ENCODE measurements at regions not wholly inside any gene's neighbourhood (a gene's known extent, or its start where the extent isn't known, plus 50 kb on each side); places are given as distances from the start of the nearest gene placed in this dataset.

DNA sequence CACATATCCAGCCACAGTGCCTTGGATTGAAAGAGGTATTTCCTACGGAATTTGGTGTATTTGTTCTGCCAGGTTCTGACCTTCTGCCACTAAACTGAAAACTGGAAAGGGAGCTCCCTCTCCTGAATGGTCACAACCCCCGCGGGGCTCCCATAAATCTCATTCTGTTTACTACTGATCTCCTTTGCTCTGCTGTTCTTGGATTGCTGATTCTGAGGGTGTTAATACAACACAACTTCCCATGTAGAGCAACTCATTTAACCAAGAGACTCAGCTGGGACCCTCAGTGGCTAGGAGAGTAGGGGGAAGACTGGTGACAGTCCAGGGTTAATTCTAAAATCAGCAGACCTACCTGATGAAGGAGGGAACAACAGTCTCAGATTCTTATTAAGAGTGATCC lies 662.9 kb downstream of the INHBA start:
- Histone ChIP-seq H3K36me3 (ENCODE audit: control insufficient read depth, insufficient read depth, low read length) (no peaks in the 10 kb centered on the region), H3K4me1 (ENCODE audit: control insufficient read depth, insufficient read depth, low read length) (peaks cover 7% of the 10 kb centered on the region), H3K4me3 (ENCODE audit: low read length) (no peak overlapping the region), H3K9ac (ENCODE audit: extremely low read depth, low read length, poor library complexity, severe bottlenecking) (no peak overlapping the region), H3K9me3 (ENCODE audit: control insufficient read depth, low read length) (peaks cover 6% of the 10 kb centered on the region), H3K27me3 (ENCODE audit: control insufficient read depth, insufficient read depth, low read length, poor library complexity, severe bottlenecking) (no peaks in the 10 kb centered on the region), H3K27ac (ENCODE audit: low read depth, low read length) (no peak overlapping the region)
- no peaks in the 10 kb centered on the region for H3K27me3 Mint-ChIP-seq (ENCODE audit: insufficient read depth)
- TF ChIP-seq, protein P1, sequence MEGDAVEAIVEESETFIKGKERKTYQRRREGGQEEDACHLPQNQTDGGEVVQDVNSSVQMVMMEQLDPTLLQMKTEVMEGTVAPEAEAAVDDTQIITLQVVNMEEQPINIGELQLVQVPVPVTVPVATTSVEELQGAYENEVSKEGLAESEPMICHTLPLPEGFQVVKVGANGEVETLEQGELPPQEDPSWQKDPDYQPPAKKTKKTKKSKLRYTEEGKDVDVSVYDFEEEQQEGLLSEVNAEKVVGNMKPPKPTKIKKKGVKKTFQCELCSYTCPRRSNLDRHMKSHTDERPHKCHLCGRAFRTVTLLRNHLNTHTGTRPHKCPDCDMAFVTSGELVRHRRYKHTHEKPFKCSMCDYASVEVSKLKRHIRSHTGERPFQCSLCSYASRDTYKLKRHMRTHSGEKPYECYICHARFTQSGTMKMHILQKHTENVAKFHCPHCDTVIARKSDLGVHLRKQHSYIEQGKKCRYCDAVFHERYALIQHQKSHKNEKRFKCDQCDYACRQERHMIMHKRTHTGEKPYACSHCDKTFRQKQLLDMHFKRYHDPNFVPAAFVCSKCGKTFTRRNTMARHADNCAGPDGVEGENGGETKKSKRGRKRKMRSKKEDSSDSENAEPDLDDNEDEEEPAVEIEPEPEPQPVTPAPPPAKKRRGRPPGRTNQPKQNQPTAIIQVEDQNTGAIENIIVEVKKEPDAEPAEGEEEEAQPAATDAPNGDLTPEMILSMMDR (conservative IDR thresholded peaks at IDR 0.05) = no peak
- no peak overlapping the region for H3K4me3 Mint-ChIP-seq
- no peak overlapping the region for H3K27ac Mint-ChIP-seq
- no peak for DNase-seq
- peaks cover 7% of the 10 kb centered on the region for H3K9me3 Mint-ChIP-seq
- no peaks in the 10 kb centered on the region for H3K36me3 Mint-ChIP-seq (ENCODE audit: low read depth)
- peaks cover 15% of the 10 kb centered on the region for H3K4me1 Mint-ChIP-seq
- 98% methylated on average over 3 of the region's 3 CpGs; no CpG with 5 or more reads in 1 of the 2 experiments for WGBS, 2 experiments (ENCODE audit: insufficient coverage in 1 of 2, insufficient read length in 1 of 2)

DNA sequence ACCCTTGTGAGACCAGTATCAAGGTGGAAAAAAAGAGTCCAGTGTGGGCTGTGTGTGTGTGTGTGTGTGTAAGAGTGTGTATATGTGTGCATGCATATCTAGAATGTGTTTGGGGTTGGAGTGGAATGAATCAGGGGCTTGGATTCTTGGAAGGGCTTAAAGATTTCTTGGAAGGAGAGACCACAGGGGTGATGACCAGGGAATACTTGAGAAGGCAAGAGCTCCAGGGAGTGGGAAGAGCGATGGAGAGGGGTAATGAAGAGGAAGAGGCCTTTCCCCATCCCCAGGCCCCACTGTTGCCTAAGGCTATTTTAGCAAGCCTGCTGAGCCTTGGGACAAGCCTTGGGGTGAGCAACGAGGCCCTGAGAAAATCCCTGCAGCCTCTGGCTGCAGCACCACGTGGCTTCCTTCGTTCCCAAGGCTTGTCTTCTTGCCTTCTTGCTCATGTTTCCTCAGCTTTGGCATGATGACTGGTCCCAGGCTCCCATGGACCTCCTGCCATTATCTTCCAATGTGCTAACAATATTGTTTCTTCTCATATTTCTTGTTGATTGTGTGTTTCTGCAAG lies 663.4 kb downstream of the INHBA start:
- TF ChIP-seq, protein P1 (conservative IDR thresholded peaks at IDR 0.05) = no peak
- H3K9ac ChIP-seq (ENCODE audit: extremely low read depth, low read length, poor library complexity, severe bottlenecking) = no peak overlapping the region
- H3K36me3 ChIP-seq (ENCODE audit: control insufficient read depth, insufficient read depth, low read length) = no peaks in the 10 kb centered on the region
- peaks cover 7% of the 10 kb centered on the region for H3K4me1 ChIP-seq (ENCODE audit: control insufficient read depth, insufficient read depth, low read length)
- no peaks in the 10 kb centered on the region for H3K27me3 Mint-ChIP-seq (ENCODE audit: insufficient read depth)
- H3K27me3 ChIP-seq (ENCODE audit: control insufficient read depth, insufficient read depth, low read length, poor library complexity, severe bottlenecking) = no peaks in the 10 kb centered on the region
- peaks cover 15% of the 10 kb centered on the region for H3K4me1 Mint-ChIP-seq
- H3K4me3 Mint-ChIP-seq = no peak overlapping the region
- H3K9me3 ChIP-seq (ENCODE audit: control insufficient read depth, low read length) = peaks cover 6% of the 10 kb centered on the region
- H3K4me3 ChIP-seq (ENCODE audit: low read length) = no peak overlapping the region
- H3K27ac ChIP-seq (ENCODE audit: low read depth, low read length) = no peak overlapping the region
- no peak overlapping the region for H3K27ac Mint-ChIP-seq
- peaks cover 7% of the 10 kb centered on the region for H3K9me3 Mint-ChIP-seq
- WGBS, 2 experiments (ENCODE audit: insufficient coverage in 1 of 2, insufficient read length in 1 of 2) = 83 to 93% methylated on average over 3 to 4 of the region's 4 CpGs
- no peaks in the 10 kb centered on the region for H3K36me3 Mint-ChIP-seq (ENCODE audit: low read depth)
- DNase-seq = no peak

DNA sequence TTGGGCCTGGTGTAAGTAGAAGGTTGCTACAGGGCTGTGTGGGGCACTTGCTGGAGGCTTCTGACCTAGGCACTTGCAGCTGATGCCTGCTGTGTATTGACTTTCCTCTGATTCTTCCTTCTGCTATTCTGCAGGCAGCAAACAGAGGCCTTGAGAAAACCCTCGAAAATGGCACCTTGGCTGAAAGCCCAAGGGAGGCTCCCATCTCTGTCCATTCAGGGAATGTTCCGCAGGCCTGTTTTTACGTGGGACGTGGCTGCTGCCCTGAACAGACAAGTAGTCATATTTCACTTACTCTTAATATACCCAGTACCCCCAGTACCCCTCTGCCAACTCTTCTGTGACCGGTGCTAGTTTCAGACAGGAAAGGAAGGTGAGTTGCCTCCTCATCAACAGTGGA lies 664.7 kb downstream of the INHBA start:
- Histone ChIP-seq H3K9me3 (ENCODE audit: control insufficient read depth, low read length) (peaks cover 2% of the 10 kb centered on the region), H3K27me3 (ENCODE audit: control insufficient read depth, insufficient read depth, low read length, poor library complexity, severe bottlenecking) (no peaks in the 10 kb centered on the region), H3K4me3 (ENCODE audit: low read length) (no peak overlapping the region), H3K9ac (ENCODE audit: extremely low read depth, low read length, poor library complexity, severe bottlenecking) (no peak overlapping the region), H3K4me1 (ENCODE audit: control insufficient read depth, insufficient read depth, low read length) (peaks cover 7% of the 10 kb centered on the region), H3K36me3 (ENCODE audit: control insufficient read depth, insufficient read depth, low read length) (no peaks in the 10 kb centered on the region), H3K27ac (ENCODE audit: low read depth, low read length) (no peak overlapping the region)
- WGBS, 2 experiments (ENCODE audit: insufficient coverage in 1 of 2, insufficient read length in 1 of 2) = 92 to 100% methylated on average over 1 to 5 of the region's 5 CpGs
- Mint-ChIP-seq H3K4me3 (no peak overlapping the region), H3K27ac (no peak overlapping the region), H3K4me1 (peaks cover 15% of the 10 kb centered on the region), H3K27me3 (ENCODE audit: insufficient read depth) (no peaks in the 10 kb centered on the region), H3K36me3 (ENCODE audit: low read depth) (no peaks in the 10 kb centered on the region), H3K9me3 (peaks cover 3% of the 10 kb centered on the region)
- DNase-seq = no peak
- TF ChIP-seq, protein P1 (conservative IDR thresholded peaks at IDR 0.05) = no peak
